ENCODE measurements at regions not wholly inside any gene's neighbourhood (a gene's known extent, or its start where the extent isn't known, plus 50 kb on each side); places are given as distances from the start of the nearest gene placed in this dataset.

GRCh38 chr6:149264629-149265028 is 52.9 kb upstream of the TAB2 start:
- Histone ChIP-seq H3K4me3 (no peak overlapping the region), H3K27me3 (peaks cover 0 to 3% (median 0%) of the 10 kb centered on the region in 3 donors), H3K36me3 (no peaks in the 10 kb centered on the region), H3K9me3 (no peaks in the 10 kb centered on the region), H3K27ac (no peak overlapping the region), H3K4me1 (no peaks in the 10 kb centered on the region)
- intact Hi-C loops (cut with DNase I; ENCODE audit: low total_unique reads) = no loop called here
- DNase-seq = peak in 1 of 2 donors; percentile 40
- 49 to 62% (median 58%) methylated on average over 5 of the region's 5 CpGs for WGBS, 5 donors
- TF ChIP-seq CTCF (IDR thresholded peaks at IDR 0.05) (no peak), POLR2A (IDR thresholded peaks at IDR 0.05) (no peak)

GRCh38 chr6:149265945-149266344 is 51.6 kb upstream of the TAB2 start:
- WGBS, 5 donors = 85 to 93% (median 89%) methylated on average over 7 of the region's 7 CpGs
- H3K9me3 ChIP-seq = no peaks in the 10 kb centered on the region
- H3K36me3 ChIP-seq = no peaks in the 10 kb centered on the region
- H3K4me3 ChIP-seq = no peak overlapping the region
- peaks cover 0 to 3% (median 0%) of the 10 kb centered on the region in 3 donors for H3K27me3 ChIP-seq
- no peaks in the 10 kb centered on the region for H3K4me1 ChIP-seq
- TF ChIP-seq POLR2A (IDR thresholded peaks at IDR 0.05) (no peak), POLR2AphosphoS5 (IDR thresholded peaks at IDR 0.05) (no peak), CTCF (IDR thresholded peaks at IDR 0.05) (no peak), EP300 (IDR thresholded peaks at IDR 0.05) (no peak)
- intact Hi-C loops (cut with DNase I; ENCODE audit: low total_unique reads) = no loop called here
- no peak for DNase-seq
- no peak overlapping the region for H3K27ac ChIP-seq

GRCh38 chr6:149266659-149267058 is 50.9 kb upstream of the TAB2 start:
- TF ChIP-seq POLR2A (IDR thresholded peaks at IDR 0.05) = no peak
- TF ChIP-seq POLR2AphosphoS5 (IDR thresholded peaks at IDR 0.05) = no peak
- TF ChIP-seq EP300 (IDR thresholded peaks at IDR 0.05) = no peak
- TF ChIP-seq CTCF (IDR thresholded peaks at IDR 0.05) = no peak
- peaks cover 0 to 3% (median 0%) of the 10 kb centered on the region in 3 donors for H3K27me3 ChIP-seq
- 78 to 85% (median 83%) methylated on average over 6 of the region's 6 CpGs for WGBS, 5 donors
- no peak for DNase-seq
- H3K36me3 ChIP-seq = no peaks in the 10 kb centered on the region
- H3K4me1 ChIP-seq = no peaks in the 10 kb centered on the region
- H3K4me3 ChIP-seq = no peak overlapping the region
- no peaks in the 10 kb centered on the region for H3K9me3 ChIP-seq
- H3K27ac ChIP-seq = no peak overlapping the region
- intact Hi-C loops (cut with DNase I; ENCODE audit: low total_unique reads) = no loop called here

GRCh38 chr6:149267072-149267471 is 50.4 kb upstream of the TAB2 start:
- no peak for TF ChIP-seq POLR2A (IDR thresholded peaks at IDR 0.05)
- TF ChIP-seq EP300 (IDR thresholded peaks at IDR 0.05) = no peak
- no peak for TF ChIP-seq CTCF (IDR thresholded peaks at IDR 0.05)
- TF ChIP-seq POLR2AphosphoS5 (IDR thresholded peaks at IDR 0.05) = no peak
- no peaks in the 10 kb centered on the region for H3K36me3 ChIP-seq
- WGBS, 5 donors = 66 to 78% (median 69%) methylated on average over 3 of the region's 3 CpGs
- H3K9me3 ChIP-seq = no peaks in the 10 kb centered on the region
- peaks cover 0 to 3% (median 0%) of the 10 kb centered on the region in 3 donors for H3K27me3 ChIP-seq
- H3K4me1 ChIP-seq = no peaks in the 10 kb centered on the region
- intact Hi-C loops (cut with DNase I; ENCODE audit: low total_unique reads) = no loop called here
- no peak for DNase-seq
- H3K4me3 ChIP-seq = no peak overlapping the region
- H3K27ac ChIP-seq = no peak overlapping the region
